H9 (cell line): ENCODE measurements at regions not wholly inside any gene's neighbourhood (a gene's known extent, or its start where the extent isn't known, plus 50 kb on each side); places are given as distances from the start of the nearest gene placed in this dataset.

ENCODE experiments used
- DNase-seq: peaks from one replicate; pipeline ENCODE4 v3.0.0-alpha.2; 2017
- H2AFZ ChIP-seq: one replicate; pipeline ENCODE4 v1.6.1; 2013; ENCODE audit warnings: mild to moderate bottlenecking, low read length, control low read depth, moderate library complexity
- H2AK5ac ChIP-seq: 2 replicates; pipeline ENCODE4 v1.6.1; 2013; ENCODE audit warnings: low read length, control low read depth, mixed read lengths; ENCODE audit not compliant: insufficient read length
- H2BK120ac ChIP-seq: one replicate; pipeline ENCODE4 v1.6.1; 2013; ENCODE audit warnings: low read depth, mild to moderate bottlenecking, low read length, control low read depth, inconsistent platforms; ENCODE audit not compliant: poor library complexity, severe bottlenecking
- H2BK12ac ChIP-seq: 2 replicates; pipeline ENCODE4 v1.6.1; 2013; ENCODE audit warnings: low read length, control low read depth, mixed read lengths, low read depth; ENCODE audit not compliant: insufficient read length
- H2BK15ac ChIP-seq: 2 replicates; pipeline ENCODE4 v1.6.1; 2013; ENCODE audit warnings: low read depth, low read length, control low read depth
- H2BK20ac ChIP-seq: one replicate; pipeline ENCODE4 v1.6.1; 2013; ENCODE audit warnings: low read depth, mild to moderate bottlenecking, low read length, control low read depth, inconsistent platforms; ENCODE audit not compliant: poor library complexity, severe bottlenecking
- H2BK5ac ChIP-seq: 2 replicates; pipeline ENCODE4 v1.6.1; 2013; ENCODE audit warnings: low read length, control low read depth, mixed read lengths; ENCODE audit not compliant: insufficient read length
- H3K14ac ChIP-seq: 2 replicates; pipeline ENCODE4 v1.6.1; 2013; ENCODE audit warnings: low read length, control low read depth; ENCODE audit not compliant: insufficient read depth
- H3K18ac ChIP-seq: 2 replicates; pipeline ENCODE4 v1.6.1; 2013; ENCODE audit warnings: low read depth, mild to moderate bottlenecking, mixed read lengths, low read length, control low read depth; ENCODE audit not compliant: insufficient read length
- H3K23ac ChIP-seq: 2 replicates; pipeline ENCODE4 v1.6.1; 2013; ENCODE audit warnings: low read length, control low read depth, mixed read lengths, low read depth; ENCODE audit not compliant: insufficient read length
- H3K23me2 ChIP-seq: 2 replicates; pipeline ENCODE4 v1.6.1; 2013; ENCODE audit warnings: low read depth, mild to moderate bottlenecking, mixed read lengths, low read length, control low read depth; ENCODE audit not compliant: insufficient read length, poor library complexity, severe bottlenecking
- H3K27ac ChIP-seq: 2 replicates; pipeline ENCODE4 v1.5.1; 2013; ENCODE audit warnings: low read length, control low read depth, mixed read lengths, low read depth; ENCODE audit not compliant: insufficient read length
- H3K27me3 ChIP-seq: 2 replicates; pipeline ENCODE4 v1.6.1; 2013; ENCODE audit warnings: low read length, control low read depth, inconsistent platforms; ENCODE audit not compliant: insufficient read depth
- H3K4ac ChIP-seq: 2 replicates; pipeline ENCODE4 v1.6.1; 2013; ENCODE audit warnings: low read depth, mild to moderate bottlenecking, control low read depth, inconsistent platforms, low read length, moderate library complexity
- H3K4me1 ChIP-seq: 2 replicates; pipeline ENCODE4 v1.6.1; 2013; ENCODE audit warnings: low read length, control low read depth, inconsistent platforms; ENCODE audit not compliant: insufficient read depth
- H3K4me2 ChIP-seq: 2 replicates; pipeline ENCODE4 v1.6.1; 2013; ENCODE audit warnings: low read length, control low read depth, mixed read lengths; ENCODE audit not compliant: insufficient read length, insufficient read depth
- H3K56ac ChIP-seq: 2 replicates; pipeline ENCODE4 v1.6.1; 2013; ENCODE audit warnings: low read depth, mild to moderate bottlenecking, mixed read lengths, low read length, control low read depth; ENCODE audit not compliant: insufficient read length
- H3K79me1 ChIP-seq: 2 replicates; pipeline ENCODE4 v1.6.1; 2013; ENCODE audit warnings: low read depth, mild to moderate bottlenecking, moderate library complexity, low read length, control low read depth, inconsistent platforms; ENCODE audit not compliant: insufficient read depth, poor library complexity, severe bottlenecking
- H3K79me2 ChIP-seq: 2 replicates; pipeline ENCODE4 v1.6.1; 2013; ENCODE audit warnings: low read length, control low read depth, inconsistent platforms; ENCODE audit not compliant: insufficient read depth
- H3K9ac ChIP-seq: 2 replicates; pipeline ENCODE4 v1.6.1; 2013; ENCODE audit warnings: low read length, control low read depth, mixed read lengths; ENCODE audit not compliant: insufficient read length; ENCODE audit errors: extremely low read depth
- H3K9me3 ChIP-seq: one replicate; pipeline ENCODE4 v1.6.1; 2013; ENCODE audit warnings: low read depth, low read length, inconsistent platforms; ENCODE audit not compliant: control insufficient read depth
- H3T11ph ChIP-seq: one replicate; pipeline ENCODE4 v1.6.1; 2013; ENCODE audit warnings: mild to moderate bottlenecking, low read length, control low read depth, inconsistent platforms
- H4K20me1 ChIP-seq: one replicate; pipeline ENCODE4 v1.6.1; 2013; ENCODE audit not compliant: control insufficient read depth, insufficient read length, insufficient read depth
- H4K5ac ChIP-seq: 2 replicates; pipeline ENCODE4 v1.6.1; 2013; ENCODE audit warnings: low read depth, mild to moderate bottlenecking, mixed read lengths, low read length, control low read depth; ENCODE audit not compliant: insufficient read length
- H4K8ac ChIP-seq: replicated peaks from 2 replicates; pipeline ENCODE4 v1.6.1; 2013; ENCODE audit warnings: low read length, control low read depth, mixed read lengths, low read depth; ENCODE audit not compliant: insufficient read length
- H4K91ac ChIP-seq: 2 replicates; pipeline ENCODE4 v1.6.1; 2013; ENCODE audit warnings: low read depth, mild to moderate bottlenecking, moderate library complexity, mixed read lengths, low read length, control low read depth; ENCODE audit not compliant: insufficient read length
- H3K27ac Mint-ChIP-seq, 3 experiments: 2 replicates in 2 of 3; 3 replicates in 1 of 3; pipeline ENCODE4 v1.8.0; 2020 to 2021; ENCODE audit warnings: mixed read lengths in 3 of 3, mild to moderate bottlenecking in 1 of 3, moderate library complexity in 1 of 3
- H3K27me3 Mint-ChIP-seq: 2 replicates; pipeline ENCODE4 v1.8.0; 2021; ENCODE audit warnings: low read depth, mild to moderate bottlenecking, moderate library complexity, mixed read lengths
- H3K36me3 Mint-ChIP-seq, 3 experiments: 2 replicates in 2 of 3; 3 replicates in 1 of 3; pipeline ENCODE4 v1.8.0; 2020 to 2021; ENCODE audit warnings: low read depth in 3 of 3, mixed read lengths in 3 of 3; ENCODE audit not compliant: insufficient read depth in 1 of 3
- H3K4me1 Mint-ChIP-seq, 2 experiments: 2 replicates each; pipeline ENCODE4 v1.8.0; 2020; ENCODE audit warnings: mixed read lengths in 2 of 2
- H3K4me3 Mint-ChIP-seq, 2 experiments: 2 replicates in 1 of 2; 3 replicates in 1 of 2; pipeline ENCODE4 v1.8.0; 2020 to 2021; ENCODE audit warnings: mild to moderate bottlenecking in 2 of 2, mixed read lengths in 2 of 2, moderate library complexity in 1 of 2
- H3K9me3 Mint-ChIP-seq, 2 experiments: 2 replicates in 1 of 2; 3 replicates in 1 of 2; pipeline ENCODE4 v1.8.0; 2020; ENCODE audit warnings: mild to moderate bottlenecking in 2 of 2, mixed read lengths in 2 of 2, moderate library complexity in 1 of 2
- CTCF ChIP-seq: fragments of 200-600 bp; sonication (generic); conservative IDR thresholded peaks from 3 replicates; pipeline ENCODE4 v1.8.0; 2021; ENCODE audit warnings: antibody characterized with exemption, mild to moderate bottlenecking
- WGBS: extraction: QIAGEN DNeasy Blood & Tissue Kit; methylation state at CpG from one replicate; pipeline ENCODE4 v1.1.7; 2013; ENCODE audit warnings: missing lambda C conversion rate, low lambda C conversion rate, mixed read lengths; ENCODE audit not compliant: insufficient read length; ENCODE audit errors: extremely low coverage; 5-methylcytosine and 5-hydroxymethylcytosine counted together

GRCh38 chr6:169837529-169838250, 86.3 kb downstream of the ERMARD start:
- Mint-ChIP-seq H3K4me3 (no peak overlapping the region), H3K9me3 (no peaks in the 10 kb centered on the region; a peak in 2 of 5 replicates), H3K4me1 (peaks cover 0 to 4% of the 10 kb centered on the region in 2 experiments; a peak in 2 of 4 replicates), H3K27me3 (peaks cover 7% of the 10 kb centered on the region), H3K27ac (no peak overlapping the region), H3K36me3 (peaks cover 0 to 5% (median 0%) of the 10 kb centered on the region in 3 experiments; a peak in 1 of 7 replicates)
- Histone ChIP-seq H3K27ac (no peak overlapping the region), H2AFZ (no peak overlapping the region), H3K14ac (no peak overlapping the region; the same call in 1 of the 2 replicates), H4K5ac (no peak overlapping the region), H3K79me2 (no peaks in the 10 kb centered on the region), H3K79me1 (no peaks in the 10 kb centered on the region), H2BK5ac (no peak overlapping the region), H3K9me3 (no peaks in the 10 kb centered on the region), H4K91ac (no peak overlapping the region), H2BK20ac (no peak overlapping the region), H3K9ac (no peak overlapping the region), H3K18ac (no peak overlapping the region), H3K56ac (no peak overlapping the region), H4K20me1 (peaks cover 5% of the 10 kb centered on the region), H3K27me3 (no peaks in the 10 kb centered on the region), H2BK12ac (no peak overlapping the region), H2AK5ac (no peak overlapping the region), H4K8ac (no peak overlapping the region), H3K4me1 (no peaks in the 10 kb centered on the region; the same call in 1 of the 2 replicates), H2BK120ac (no peak overlapping the region), H3K23ac (no peak overlapping the region), H2BK15ac (no peak overlapping the region), H3K4ac (no peak overlapping the region), H3K4me2 (no peak overlapping the region), H3K23me2 (no peaks in the 10 kb centered on the region), H3T11ph (no peak overlapping the region)
- TF ChIP-seq CTCF, result no peak
- WGBS, result no CpG with 5 or more reads among the region's 17 CpGs
- no peak for DNase-seq
